ENCODE measurements at regions not wholly inside any gene's neighbourhood (a gene's known extent, or its start where the extent isn't known, plus 50 kb on each side); places are given as distances from the start of the nearest gene placed in this dataset.

DNA sequence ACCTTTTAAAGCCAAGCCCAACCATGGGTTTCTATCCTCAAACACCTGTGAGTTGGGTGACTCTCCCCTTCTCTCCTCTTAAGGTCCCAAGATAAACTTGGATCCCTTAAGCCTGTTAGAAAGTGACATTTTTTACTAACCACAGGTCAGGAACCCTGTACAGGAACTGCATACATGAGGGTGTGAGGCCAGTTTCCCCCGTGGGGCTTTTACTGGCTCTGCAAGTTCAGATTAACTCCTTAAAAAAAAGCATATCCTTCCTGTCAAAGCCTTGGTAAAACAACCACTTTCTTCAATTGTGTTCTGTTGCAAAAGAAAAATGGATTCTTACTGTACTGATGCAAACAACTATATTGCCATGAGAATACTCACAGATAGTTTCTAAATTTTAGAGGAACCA lies 2638.7 kb upstream of the PCDH20 start:
- Mint-ChIP-seq H3K27me3 (no peaks in the 10 kb centered on the region), H3K9me3 (peaks cover 13% of the 10 kb centered on the region), H3K4me3 (no peak overlapping the region), H3K36me3 (no peaks in the 10 kb centered on the region), H3K4me1 (no peaks in the 10 kb centered on the region), H3K27ac (no peak overlapping the region)
- CTCF ChIA-PET, result no interaction called here
- DNase-seq, result no peak

DNA sequence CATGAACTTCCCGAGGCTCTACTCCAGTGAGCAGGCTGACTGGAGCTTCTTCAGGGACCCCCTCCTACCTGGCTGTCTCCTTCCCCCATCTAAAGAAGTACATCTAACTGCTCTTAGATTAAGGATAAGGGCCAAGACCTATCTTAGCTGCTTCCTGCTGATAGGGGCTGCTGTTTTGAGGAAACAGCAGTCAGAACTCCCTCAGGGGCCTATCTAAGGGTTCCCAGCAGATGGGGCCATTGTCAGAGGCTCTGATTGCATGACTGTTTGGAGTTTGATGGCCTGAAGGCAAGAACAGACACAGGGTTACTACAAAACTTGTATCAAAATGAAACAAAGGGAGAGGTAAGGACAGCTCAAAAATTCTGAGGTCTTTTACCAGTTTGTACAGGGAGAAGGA lies 2636.9 kb upstream of the PCDH20 start:
- Mint-ChIP-seq H3K4me3 (no peak overlapping the region), H3K9me3 (peaks cover 7% of the 10 kb centered on the region), H3K27ac (no peak overlapping the region), H3K4me1 (no peaks in the 10 kb centered on the region), H3K36me3 (no peaks in the 10 kb centered on the region), H3K27me3 (no peaks in the 10 kb centered on the region)
- DNase-seq, result no peak
- CTCF ChIA-PET, result no interaction called here

DNA sequence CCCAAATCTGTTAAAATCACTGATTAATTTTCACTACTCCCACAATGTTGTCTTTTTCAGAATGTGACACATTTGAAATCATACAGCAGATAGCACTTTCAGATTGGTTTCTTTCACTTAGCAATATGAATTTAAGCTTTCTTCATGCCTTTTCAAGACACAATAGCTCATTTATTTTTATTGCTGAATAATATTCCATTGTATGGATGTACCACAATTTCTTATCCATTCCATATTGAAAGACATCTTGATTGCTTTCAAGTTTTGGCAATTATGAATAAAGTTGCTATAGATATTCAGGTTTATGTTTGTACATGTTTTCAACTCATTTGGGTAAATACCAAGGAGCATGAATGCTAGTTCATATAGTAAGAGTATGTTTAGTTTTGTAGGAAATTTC lies 2635.6 kb upstream of the PCDH20 start:
- DNase-seq, result no peak
- Mint-ChIP-seq H3K4me3 (no peak overlapping the region), H3K27me3 (no peaks in the 10 kb centered on the region), H3K36me3 (no peaks in the 10 kb centered on the region), H3K27ac (no peak overlapping the region), H3K4me1 (no peaks in the 10 kb centered on the region), H3K9me3 (peaks cover 2% of the 10 kb centered on the region)
- CTCF ChIA-PET, result no interaction called here

DNA sequence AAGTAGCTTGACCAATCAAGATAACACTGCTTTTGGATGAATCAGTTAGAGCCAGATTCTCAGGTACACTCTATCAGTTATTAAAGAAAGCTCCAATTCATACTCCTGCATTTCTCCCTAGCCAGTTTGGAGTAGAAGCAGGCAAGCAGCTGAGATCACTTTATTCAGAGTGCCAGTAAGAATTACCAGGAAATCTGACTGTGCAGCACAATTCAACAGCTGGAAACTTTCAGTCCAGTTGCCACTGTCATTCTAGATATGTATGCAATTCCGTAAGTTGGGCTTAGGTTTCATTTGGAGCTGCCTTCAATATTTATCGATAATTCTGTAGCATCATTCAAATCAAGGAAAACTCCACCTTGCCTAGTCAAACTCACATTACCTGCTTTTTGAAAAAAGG lies 2625.6 kb upstream of the PCDH20 start:
- no peak for DNase-seq
- CTCF ChIA-PET, result no interaction called here

DNA sequence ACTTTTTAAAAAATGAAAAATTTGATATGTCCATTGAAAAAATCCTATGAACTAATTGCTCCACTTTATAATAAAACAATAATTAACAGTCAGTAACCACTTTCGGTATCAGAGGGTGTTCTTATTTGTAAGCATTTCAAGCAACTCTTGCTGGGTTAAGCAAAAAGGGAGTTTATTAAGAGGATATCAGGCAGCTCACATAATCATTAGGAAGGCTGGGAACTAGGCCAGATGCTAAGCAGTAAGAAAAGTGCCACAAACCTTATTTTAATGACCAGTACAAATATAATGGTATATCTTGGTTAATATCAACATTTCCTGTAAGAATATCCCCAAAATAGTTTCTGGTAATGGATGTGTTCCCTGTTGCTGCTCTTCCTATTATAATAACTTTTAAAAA lies 2618.3 kb upstream of the PCDH20 start:
- no peaks in the 10 kb centered on the region for H3K27me3 Mint-ChIP-seq
- H3K36me3 Mint-ChIP-seq, result no peaks in the 10 kb centered on the region
- H3K4me3 Mint-ChIP-seq, result no peak overlapping the region
- H3K9me3 Mint-ChIP-seq, result no peaks in the 10 kb centered on the region
- H3K4me1 Mint-ChIP-seq, result no peaks in the 10 kb centered on the region
- H3K27ac Mint-ChIP-seq, result no peak overlapping the region
- CTCF ChIA-PET, result no interaction called here
- no peak for DNase-seq

More for the DNA sequence above, 2625.6 kb upstream of the PCDH20 start:
- H3K36me3 Mint-ChIP-seq, result no peaks in the 10 kb centered on the region
- H3K27me3 Mint-ChIP-seq, result no peaks in the 10 kb centered on the region
- H3K27ac Mint-ChIP-seq, result no peak overlapping the region
- H3K4me1 Mint-ChIP-seq, result no peaks in the 10 kb centered on the region
- no peak overlapping the region for H3K4me3 Mint-ChIP-seq
- H3K9me3 Mint-ChIP-seq, result no peaks in the 10 kb centered on the region

DNA sequence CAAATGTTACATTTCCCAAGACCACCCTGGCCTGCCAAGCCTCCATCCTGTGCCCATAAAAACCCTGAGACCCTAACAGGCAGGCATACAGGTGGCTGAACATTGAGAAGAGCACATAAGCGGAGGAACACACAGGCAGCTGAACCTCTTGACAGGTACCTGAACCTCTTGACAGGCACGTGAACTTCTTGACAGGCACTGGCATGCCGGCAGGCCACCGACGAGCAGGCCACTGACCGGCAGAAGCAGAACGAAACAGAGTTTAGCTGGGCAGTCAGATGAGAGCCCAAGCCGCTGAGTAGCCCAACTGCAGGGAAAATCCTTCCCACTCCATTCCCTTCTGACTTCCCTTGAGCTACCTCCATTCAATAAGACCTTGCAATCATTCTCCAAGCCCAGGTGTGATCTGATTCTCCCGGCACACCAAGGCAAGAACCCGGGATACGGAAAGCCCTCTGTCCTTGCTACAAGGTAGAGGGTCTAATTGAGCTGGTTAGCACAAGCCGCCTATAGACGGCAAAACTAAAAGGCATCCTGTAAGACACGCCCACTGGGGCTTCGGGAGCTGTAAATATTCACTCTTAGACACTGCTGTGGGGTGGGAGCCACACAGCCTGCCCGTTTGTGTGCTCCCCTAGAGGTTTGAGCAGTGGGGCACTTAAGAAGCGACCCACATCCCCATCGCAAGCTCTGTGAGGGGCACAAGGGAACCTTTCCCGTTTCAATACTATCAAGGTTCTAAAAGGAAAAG lies 2613.9 kb upstream of the PCDH20 start:
- DNase-seq, result no peak
- H3K36me3 Mint-ChIP-seq, result no peaks in the 10 kb centered on the region
- no peaks in the 10 kb centered on the region for H3K27me3 Mint-ChIP-seq
- no peaks in the 10 kb centered on the region for H3K4me1 Mint-ChIP-seq
- H3K9me3 Mint-ChIP-seq, result peaks cover 3% of the 10 kb centered on the region
- no peak overlapping the region for H3K4me3 Mint-ChIP-seq
- CTCF ChIA-PET, result no interaction called here
- no peak overlapping the region for H3K27ac Mint-ChIP-seq

DNA sequence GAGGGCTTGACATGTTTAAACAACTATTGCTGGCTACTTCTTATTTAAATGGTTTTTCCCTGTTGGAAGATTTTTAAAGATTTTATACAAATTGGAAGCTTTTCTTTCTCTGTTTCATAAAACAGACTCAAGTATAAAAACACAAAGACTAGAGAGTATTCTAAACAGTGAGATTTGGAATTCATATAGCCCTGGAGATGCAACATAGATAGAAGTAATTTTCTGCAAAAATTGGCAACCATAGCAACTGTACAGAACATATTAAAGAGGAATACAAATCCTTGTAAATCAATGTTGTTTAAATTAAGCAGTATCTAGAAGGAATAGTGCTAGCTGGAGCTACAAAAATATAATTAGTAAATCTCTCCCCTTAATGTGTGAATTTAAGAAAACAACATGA lies 2612.9 kb upstream of the PCDH20 start:
- Mint-ChIP-seq H3K9me3 (peaks cover 3% of the 10 kb centered on the region), H3K36me3 (no peaks in the 10 kb centered on the region), H3K27me3 (no peaks in the 10 kb centered on the region), H3K4me3 (no peak overlapping the region), H3K27ac (no peak overlapping the region), H3K4me1 (no peaks in the 10 kb centered on the region)
- CTCF ChIA-PET, result no interaction called here
- DNase-seq, result no peak

DNA sequence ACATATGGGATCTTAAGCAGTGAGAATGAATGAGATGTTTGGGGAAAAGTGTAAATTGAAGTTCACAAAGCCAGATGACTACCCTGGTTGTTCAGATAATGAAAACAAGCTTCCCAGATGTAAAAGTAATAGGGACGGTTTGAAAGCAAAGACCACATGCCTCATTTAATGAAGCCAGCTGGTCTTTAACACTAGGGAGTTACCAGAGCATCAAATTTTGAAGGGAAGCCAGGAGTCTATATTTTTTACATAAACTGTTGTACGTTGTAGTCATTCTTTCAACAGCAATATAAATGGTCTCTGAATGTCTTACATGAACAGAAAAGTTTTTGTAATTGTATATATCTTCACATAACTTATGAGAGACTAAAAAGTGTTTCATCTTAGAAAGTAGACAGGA lies 2604.5 kb upstream of the PCDH20 start:
- H3K9me3 Mint-ChIP-seq, result peaks cover 13% of the 10 kb centered on the region
- H3K4me3 Mint-ChIP-seq, result no peak overlapping the region
- no peaks in the 10 kb centered on the region for H3K4me1 Mint-ChIP-seq
- CTCF ChIA-PET, result no interaction called here
- no peaks in the 10 kb centered on the region for H3K27me3 Mint-ChIP-seq
- DNase-seq, result no peak
- no peaks in the 10 kb centered on the region for H3K36me3 Mint-ChIP-seq
- H3K27ac Mint-ChIP-seq, result no peak overlapping the region

DNA sequence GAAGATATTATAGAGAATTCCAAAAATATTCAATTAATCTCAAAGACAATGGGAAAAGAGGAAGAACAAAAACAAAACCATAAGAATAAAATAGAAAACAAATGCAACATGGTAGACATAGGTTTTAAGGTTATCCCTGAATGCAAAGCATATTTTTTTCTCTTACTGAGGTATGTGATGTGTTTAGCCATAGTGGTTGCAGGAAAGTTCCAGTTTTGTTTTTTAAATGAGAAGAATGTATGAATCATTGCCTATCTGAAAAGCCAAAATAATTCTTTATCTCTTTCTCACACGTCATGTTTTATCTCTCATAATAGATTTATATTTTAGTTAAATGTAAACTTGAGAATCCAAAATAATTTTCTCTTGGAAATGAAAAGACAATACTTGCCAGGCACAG lies 2591.7 kb upstream of the PCDH20 start:
- H3K27ac Mint-ChIP-seq, result no peak overlapping the region
- CTCF ChIA-PET, result no interaction called here
- no peaks in the 10 kb centered on the region for H3K4me1 Mint-ChIP-seq
- DNase-seq, result no peak
- H3K27me3 Mint-ChIP-seq, result no peaks in the 10 kb centered on the region
- H3K9me3 Mint-ChIP-seq, result peaks cover 5% of the 10 kb centered on the region
- no peak overlapping the region for H3K4me3 Mint-ChIP-seq
- no peaks in the 10 kb centered on the region for H3K36me3 Mint-ChIP-seq

DNA sequence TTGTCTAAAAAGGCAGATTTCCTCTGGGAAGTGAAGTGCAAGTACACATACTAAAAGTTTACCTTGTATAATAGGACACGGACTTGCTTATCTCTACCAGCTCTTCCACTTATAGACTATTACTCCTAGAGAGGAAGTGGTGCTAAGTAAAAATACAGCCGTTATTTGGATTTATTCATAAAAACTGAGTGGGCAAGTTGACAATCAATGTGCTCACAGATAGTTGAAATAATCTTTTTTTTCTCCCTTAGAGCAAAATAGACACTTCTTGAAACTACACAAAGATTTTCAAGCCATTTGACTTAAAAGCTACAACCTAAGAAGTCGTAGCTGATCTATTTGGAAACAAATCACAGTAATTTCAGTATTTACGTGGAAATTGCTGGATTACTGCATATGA lies 2584.7 kb upstream of the PCDH20 start:
- H3K27ac Mint-ChIP-seq, result no peak overlapping the region
- no peak overlapping the region for H3K4me3 Mint-ChIP-seq
- CTCF ChIA-PET, result no interaction called here
- DNase-seq, result no peak
- no peaks in the 10 kb centered on the region for H3K4me1 Mint-ChIP-seq
- peaks cover 2% of the 10 kb centered on the region for H3K9me3 Mint-ChIP-seq
- H3K36me3 Mint-ChIP-seq, result no peaks in the 10 kb centered on the region
- no peaks in the 10 kb centered on the region for H3K27me3 Mint-ChIP-seq

DNA sequence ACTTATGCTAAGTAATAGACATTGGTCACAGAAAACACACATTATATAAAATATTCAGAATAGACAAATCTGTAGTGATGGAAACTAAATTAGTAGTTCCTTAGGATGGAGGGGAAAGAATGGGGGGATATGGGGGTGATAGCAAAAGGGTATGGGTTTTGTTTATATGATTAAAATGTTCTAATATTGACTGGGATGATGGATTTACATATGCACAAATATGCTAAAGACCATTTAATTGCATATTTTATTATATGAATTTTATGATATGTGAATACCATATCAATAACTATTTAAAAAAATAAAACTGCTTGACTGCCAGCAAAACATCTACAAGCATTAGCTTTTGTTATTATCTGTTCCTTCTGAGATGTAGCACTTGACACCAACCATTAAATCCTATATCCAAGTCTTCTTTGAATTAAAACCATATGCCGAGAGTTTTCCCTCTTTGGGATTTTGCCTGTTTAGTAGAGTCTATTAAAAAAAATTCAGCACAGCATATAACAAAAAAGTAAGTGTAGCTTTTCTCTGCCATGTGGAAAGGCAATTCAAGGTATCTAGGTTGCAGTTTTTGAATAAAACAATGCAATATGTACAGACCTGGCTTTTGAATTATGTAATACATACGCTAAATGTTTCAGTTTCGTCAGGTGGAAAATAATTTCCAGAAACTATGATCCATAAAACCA lies 2584.1 kb upstream of the PCDH20 start:
- Mint-ChIP-seq H3K27me3 (no peaks in the 10 kb centered on the region), H3K36me3 (no peaks in the 10 kb centered on the region), H3K9me3 (peaks cover 2% of the 10 kb centered on the region), H3K4me3 (no peak overlapping the region), H3K4me1 (no peaks in the 10 kb centered on the region), H3K27ac (no peak overlapping the region)
- no peak for DNase-seq
- CTCF ChIA-PET, result no interaction called here

DNA sequence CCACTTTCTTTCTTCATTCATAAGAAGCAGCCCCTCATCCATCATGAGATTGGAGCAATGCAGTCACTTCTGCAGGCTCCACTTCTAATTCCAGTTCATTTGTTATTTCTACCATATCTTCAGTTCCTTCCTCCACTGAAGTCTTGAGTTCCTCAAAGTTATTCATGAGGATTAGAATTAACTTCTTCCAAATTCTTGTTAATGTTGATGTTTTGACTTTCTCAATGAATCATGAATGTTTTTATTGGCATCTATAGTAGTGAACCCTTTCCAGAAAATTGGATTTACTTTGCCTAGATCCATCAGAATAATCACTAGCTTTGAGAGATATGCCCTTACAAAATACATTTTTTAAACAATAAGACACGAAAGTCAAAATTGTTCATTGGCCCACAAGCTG lies 2567.7 kb upstream of the PCDH20 start:
- Mint-ChIP-seq H3K27me3 (no peaks in the 10 kb centered on the region), H3K4me1 (no peaks in the 10 kb centered on the region), H3K4me3 (no peak overlapping the region), H3K27ac (no peak overlapping the region), H3K9me3 (no peaks in the 10 kb centered on the region), H3K36me3 (no peaks in the 10 kb centered on the region)
- CTCF ChIA-PET, result no interaction called here
- DNase-seq, result no peak

DNA sequence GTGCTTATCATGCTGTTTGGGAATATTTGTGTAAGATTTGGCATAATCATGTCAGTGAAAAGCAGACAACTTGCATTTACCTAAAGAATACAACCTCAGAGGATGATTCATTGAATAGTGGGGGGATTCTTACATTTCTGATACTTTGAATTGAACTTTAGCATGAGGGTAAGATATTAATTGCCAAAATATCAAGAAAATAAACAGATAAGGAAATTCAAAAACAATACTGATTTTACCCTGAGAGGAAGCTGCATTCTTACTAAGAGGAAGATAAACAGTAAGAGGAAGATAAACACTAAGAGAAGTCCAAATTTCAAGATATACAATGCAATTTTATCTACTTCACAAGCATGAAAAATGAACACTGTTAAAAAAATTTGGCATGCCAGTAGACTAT lies 2564.3 kb upstream of the PCDH20 start:
- no peak overlapping the region for H3K27ac Mint-ChIP-seq
- H3K4me1 Mint-ChIP-seq, result no peaks in the 10 kb centered on the region
- CTCF ChIA-PET, result no interaction called here
- no peaks in the 10 kb centered on the region for H3K9me3 Mint-ChIP-seq
- no peak for DNase-seq
- H3K27me3 Mint-ChIP-seq, result no peaks in the 10 kb centered on the region
- H3K4me3 Mint-ChIP-seq, result no peak overlapping the region
- H3K36me3 Mint-ChIP-seq, result no peaks in the 10 kb centered on the region

DNA sequence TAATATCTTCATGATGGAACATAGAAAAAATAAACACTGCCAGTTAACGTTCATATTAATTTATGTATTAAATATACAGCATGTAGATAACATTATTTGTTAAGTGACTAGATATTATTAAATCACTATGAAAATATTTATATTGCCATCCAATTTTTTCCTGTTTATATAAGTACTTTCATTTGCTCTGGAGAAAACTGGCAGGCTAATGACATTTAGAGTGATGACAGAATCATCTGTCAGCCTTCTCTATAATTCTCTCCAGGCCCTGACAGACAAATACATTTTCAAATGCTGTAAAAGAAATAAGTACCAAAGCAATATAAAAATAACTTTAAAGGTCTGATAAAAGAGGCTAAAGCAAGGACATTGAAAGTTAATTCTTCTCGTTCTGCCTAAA lies 2556.7 kb upstream of the PCDH20 start:
- Mint-ChIP-seq H3K4me1 (no peaks in the 10 kb centered on the region), H3K4me3 (no peak overlapping the region), H3K36me3 (no peaks in the 10 kb centered on the region), H3K27ac (no peak overlapping the region), H3K9me3 (peaks cover 4% of the 10 kb centered on the region), H3K27me3 (no peaks in the 10 kb centered on the region)
- DNase-seq, result no peak
- CTCF ChIA-PET, result no interaction called here

DNA sequence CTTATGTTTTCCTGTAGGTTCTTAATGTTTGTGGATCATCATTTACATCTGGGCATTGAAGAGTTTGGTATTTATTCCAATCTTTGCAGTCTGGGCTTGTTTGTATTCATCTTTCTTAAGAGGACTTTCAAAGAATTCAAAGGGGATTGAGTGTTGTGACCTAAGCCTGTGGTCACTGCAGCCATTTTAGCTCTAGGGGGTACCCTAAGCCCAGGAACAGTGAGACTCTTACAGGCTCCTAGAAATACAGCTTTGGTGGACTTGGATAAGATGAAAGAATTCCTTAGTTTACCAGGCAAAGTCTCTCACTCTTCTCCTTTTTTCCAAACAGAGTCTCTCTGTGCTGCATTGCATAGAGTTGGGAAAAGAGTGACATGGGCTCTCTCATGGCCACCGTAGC lies 2539.0 kb upstream of the PCDH20 start:
- Mint-ChIP-seq H3K36me3 (no peaks in the 10 kb centered on the region), H3K27me3 (no peaks in the 10 kb centered on the region), H3K4me1 (no peaks in the 10 kb centered on the region), H3K4me3 (no peak overlapping the region), H3K27ac (no peak overlapping the region), H3K9me3 (peaks cover 14% of the 10 kb centered on the region)
- DNase-seq, result no peak
- CTCF ChIA-PET, result no interaction called here

Measured in activated naive CD4-positive, alpha-beta T cell treated with anti-CD3 and anti-CD28 coated beads, Interleukin-2, amount 10 ng/mL, durations not matched to agents 7 days and 5 days (primary cell).